OCI-LY7 (cell line): ENCODE measurements at regions not wholly inside any gene's neighbourhood (a gene's known extent, or its start where the extent isn't known, plus 50 kb on each side); places are given as distances from the start of the nearest gene placed in this dataset.

ENCODE experiments used
- BruUV-seq: library from RNA; stranded (reverse); fragments of 400-500 nt; replicated peaks from 2 replicates; lab custom pipeline; 2021; lab: Mats Ljungman, UMichigan
- CTCF ChIA-PET: fragments of 300-600 bp; sonication (Branson Sonifier 250); formaldehyde crosslinking; loops from one replicate; lab custom pipeline; 2022; ENCODE audit warnings: antibody characterized with exemption; ENCODE audit not compliant: unreplicated experiment; lab: Charles Lee
- POLR2A ChIA-PET: fragments of 300-600 bp; sonication (Branson Sonifier 250); formaldehyde crosslinking; loops from one replicate; lab custom pipeline; 2022; ENCODE audit warnings: antibody characterized with exemption; lab: Charles Lee
- DNase-seq: peaks from one replicate; pipeline ENCODE4 v3.0.0-alpha.2; 2015; ENCODE audit warnings: low spot score
- H2AFZ ChIP-seq: fragments of 200-600 bp; sonication (generic), shearing (Covaris generic); 2 replicates; pipeline ENCODE4 v1.6.1; 2014; ENCODE audit warnings: mild to moderate bottlenecking, antibody characterized with exemption, low read length, moderate library complexity
- H3K27ac ChIP-seq: fragments of 200-600 bp; sonication (generic); 2 replicates; pipeline ENCODE4 v1.5.1; 2014; ENCODE audit warnings: mixed run types, low read depth, mild to moderate bottlenecking, moderate library complexity, low read length, inconsistent platforms; ENCODE audit not compliant: poor library complexity, severe bottlenecking
- H3K36me3 ChIP-seq: fragments of 200-600 bp; sonication (generic); 2 replicates; pipeline ENCODE4 v1.6.1; 2014; ENCODE audit warnings: mild to moderate bottlenecking, antibody characterized with exemption, low read length, moderate library complexity, mixed read lengths; ENCODE audit not compliant: insufficient read depth
- H3K4me1 ChIP-seq: fragments of 200-600 bp; sonication (generic); 2 replicates; pipeline ENCODE4 v1.5.1; 2014; ENCODE audit warnings: mild to moderate bottlenecking, low read length; ENCODE audit not compliant: insufficient read depth, poor library complexity, severe bottlenecking
- H3K4me2 ChIP-seq: fragments of 200-600 bp; sonication (generic); 2 replicates; pipeline ENCODE4 v1.6.1; 2014; ENCODE audit warnings: mild to moderate bottlenecking, low read length
- H3K4me3 ChIP-seq: fragments of 200-600 bp; sonication (generic); 2 replicates; pipeline ENCODE4 v1.5.1; 2014; ENCODE audit warnings: mild to moderate bottlenecking, low read depth, low read length; ENCODE audit not compliant: poor library complexity, severe bottlenecking
- H3K79me2 ChIP-seq: fragments of 200-600 bp; sonication (generic); 2 replicates; pipeline ENCODE4 v1.6.1; 2016; ENCODE audit warnings: low read depth, mild to moderate bottlenecking, low read length, moderate library complexity, mixed read lengths; ENCODE audit not compliant: insufficient read depth
- H3K9me2 ChIP-seq: fragments of 200-600 bp; sonication (generic); 2 replicates; pipeline ENCODE4 v1.6.1; 2016; ENCODE audit warnings: mild to moderate bottlenecking, low read length, mixed read lengths; ENCODE audit not compliant: insufficient read depth
- H3K9me3 ChIP-seq: fragments of 200-600 bp; sonication (generic); 2 replicates; pipeline ENCODE4 v1.6.1; 2014; ENCODE audit warnings: mild to moderate bottlenecking, mixed run types, low read length, mixed read lengths
- H4K20me1 ChIP-seq: fragments of 200-600 bp; sonication (generic); 2 replicates; pipeline ENCODE4 v1.6.1; 2014; ENCODE audit warnings: mild to moderate bottlenecking, antibody characterized with exemption, low read length, moderate library complexity, mixed read lengths; ENCODE audit not compliant: insufficient read depth
- EZH2phosphoT487 ChIP-seq: fragments of 200-600 bp; sonication (generic); IDR thresholded peaks from 2 replicates; pipeline ENCODE4 v1.6.1; 2018; ENCODE audit warnings: low read depth, borderline replicate concordance, mild to moderate bottlenecking, mixed run types, antibody characterized with exemption, low read length, moderate library complexity, mixed read lengths
- intact Hi-C: fragments of 100-400 bp; cut with micrococcal nuclease; formaldehyde crosslinking; loops from one replicate; pipeline ENCODE4 v1.10.0; 2022; ENCODE audit not compliant: unreplicated experiment
- TF ChIP-seq, protein P1 (sequence below): fragments of 200-600 bp; sonication (generic); conservative IDR thresholded peaks from 2 replicates; pipeline ENCODE4 v1.5.1; 2014; ENCODE audit warnings: mild to moderate bottlenecking, antibody characterized with exemption, low read length, moderate library complexity, mixed read lengths

DNA sequence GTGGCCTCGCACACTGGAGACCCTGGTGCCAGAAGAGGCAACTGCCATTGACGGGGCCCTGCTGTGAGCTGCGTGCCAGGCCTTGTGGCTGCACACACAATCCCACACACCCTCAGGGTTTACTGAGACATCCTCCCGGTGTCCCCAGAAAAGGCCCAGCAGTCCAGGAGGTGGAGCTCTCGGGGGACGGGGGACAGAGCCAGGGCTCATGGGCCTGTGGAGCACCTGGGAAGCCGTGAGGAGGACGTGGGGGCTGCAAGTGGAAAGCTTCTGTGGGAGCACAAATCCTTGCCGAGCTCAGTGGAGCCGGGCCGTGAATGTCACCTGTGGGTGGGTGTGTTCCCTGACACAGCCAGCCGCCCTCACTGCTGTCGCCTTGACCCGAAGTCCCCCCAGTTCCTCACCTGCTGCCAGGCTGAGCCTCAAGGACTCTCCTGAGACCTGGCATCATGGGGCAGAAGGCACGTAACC is 609.7 kb downstream of the TBC1D22A start:
- no peaks in the 10 kb centered on the region for H3K9me3 ChIP-seq
- no peak for TF ChIP-seq EZH2phosphoT487
- TF ChIP-seq, protein P1, sequence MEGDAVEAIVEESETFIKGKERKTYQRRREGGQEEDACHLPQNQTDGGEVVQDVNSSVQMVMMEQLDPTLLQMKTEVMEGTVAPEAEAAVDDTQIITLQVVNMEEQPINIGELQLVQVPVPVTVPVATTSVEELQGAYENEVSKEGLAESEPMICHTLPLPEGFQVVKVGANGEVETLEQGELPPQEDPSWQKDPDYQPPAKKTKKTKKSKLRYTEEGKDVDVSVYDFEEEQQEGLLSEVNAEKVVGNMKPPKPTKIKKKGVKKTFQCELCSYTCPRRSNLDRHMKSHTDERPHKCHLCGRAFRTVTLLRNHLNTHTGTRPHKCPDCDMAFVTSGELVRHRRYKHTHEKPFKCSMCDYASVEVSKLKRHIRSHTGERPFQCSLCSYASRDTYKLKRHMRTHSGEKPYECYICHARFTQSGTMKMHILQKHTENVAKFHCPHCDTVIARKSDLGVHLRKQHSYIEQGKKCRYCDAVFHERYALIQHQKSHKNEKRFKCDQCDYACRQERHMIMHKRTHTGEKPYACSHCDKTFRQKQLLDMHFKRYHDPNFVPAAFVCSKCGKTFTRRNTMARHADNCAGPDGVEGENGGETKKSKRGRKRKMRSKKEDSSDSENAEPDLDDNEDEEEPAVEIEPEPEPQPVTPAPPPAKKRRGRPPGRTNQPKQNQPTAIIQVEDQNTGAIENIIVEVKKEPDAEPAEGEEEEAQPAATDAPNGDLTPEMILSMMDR: no peak
- CTCF ChIA-PET: no interaction called here
- H2AFZ ChIP-seq: no peak overlapping the region
- no peaks in the 10 kb centered on the region for H3K9me2 ChIP-seq
- no peaks in the 10 kb centered on the region for H4K20me1 ChIP-seq
- intact Hi-C loops: no loop called here
- H3K36me3 ChIP-seq: no peaks in the 10 kb centered on the region
- POLR2A ChIA-PET: no interaction called here
- no peak overlapping the region for H3K4me3 ChIP-seq
- no peaks in the 10 kb centered on the region for H3K79me2 ChIP-seq
- no peak overlapping the region for H3K4me2 ChIP-seq
- no peak overlapping the region for H3K27ac ChIP-seq
- no peaks in the 10 kb centered on the region for H3K4me1 ChIP-seq
- DNase-seq: no peak
- no TSS peak for BruUV-seq

DNA sequence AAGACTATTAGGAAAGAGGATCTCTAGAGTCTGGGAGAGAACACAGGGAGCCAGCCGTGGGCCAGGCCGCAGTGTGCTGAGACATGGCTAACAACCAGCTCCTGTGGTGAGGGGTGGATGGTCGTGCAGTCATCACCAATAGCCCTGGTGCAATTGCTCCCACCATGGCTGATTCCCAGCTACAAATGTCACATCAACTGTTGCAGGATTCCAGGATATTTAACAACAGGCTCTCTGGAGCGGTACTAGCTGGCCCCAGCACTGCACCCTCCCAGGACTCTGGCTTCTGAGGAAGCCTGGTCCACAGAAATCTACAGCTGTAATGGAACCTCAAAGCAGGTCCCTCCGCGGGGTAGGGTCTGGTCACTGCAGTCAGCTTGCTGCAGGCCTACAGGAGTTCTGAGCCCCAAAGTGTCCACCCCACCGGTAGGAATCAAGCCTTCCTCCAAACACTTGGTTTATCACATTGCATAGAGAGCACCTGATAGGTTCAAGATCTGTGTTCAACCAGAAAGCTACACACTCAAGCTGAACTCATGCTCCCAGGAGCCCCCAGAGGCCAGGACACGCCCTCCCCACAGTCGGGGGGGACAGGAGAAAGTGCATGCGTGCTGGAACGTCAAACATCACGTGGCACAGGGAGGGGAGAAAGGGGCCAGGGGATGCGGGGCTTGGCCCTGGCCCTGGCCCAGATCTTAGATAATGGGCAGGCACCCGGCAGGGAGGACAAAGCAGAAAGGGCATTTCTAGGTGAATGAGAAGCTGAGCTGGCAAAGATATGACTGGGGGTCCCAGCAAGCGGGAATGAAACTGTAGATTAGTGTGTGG is 609.0 kb downstream of the TBC1D22A start:
- CTCF ChIA-PET: no interaction called here
- Histone ChIP-seq H3K27ac (no peak overlapping the region), H3K4me2 (no peak overlapping the region), H3K36me3 (no peaks in the 10 kb centered on the region), H4K20me1 (no peaks in the 10 kb centered on the region), H3K9me2 (no peaks in the 10 kb centered on the region), H3K79me2 (no peaks in the 10 kb centered on the region), H2AFZ (no peak overlapping the region), H3K9me3 (no peaks in the 10 kb centered on the region), H3K4me1 (no peaks in the 10 kb centered on the region), H3K4me3 (no peak overlapping the region)
- no TSS peak for BruUV-seq
- POLR2A ChIA-PET: no interaction called here
- intact Hi-C loops: no loop called here
- TF ChIP-seq EZH2phosphoT487: no peak
- TF ChIP-seq, protein P1: no peak
- DNase-seq: no peak
